ENCODE measurements at regions not wholly inside any gene's neighbourhood (a gene's known extent, or its start where the extent isn't known, plus 50 kb on each side); places are given as distances from the start of the nearest gene placed in this dataset.

GRCh38 chr11:22076271-22076930 is 116.5 kb upstream of the ANO5 start:
- peaks cover 5% of the 10 kb centered on the region for H3K9me3 Mint-ChIP-seq (ENCODE audit: unreplicated experiment)
- POLR2A ChIA-PET, result no interaction called here

GRCh38 chr11:22078063-22078462 is 114.8 kb upstream of the ANO5 start:
- Mint-ChIP-seq H3K36me3 (ENCODE audit: insufficient read depth, unreplicated experiment) (no peaks in the 10 kb centered on the region), H3K27me3 (ENCODE audit: insufficient read depth, unreplicated experiment) (no peaks in the 10 kb centered on the region), H3K4me3 (ENCODE audit: unreplicated experiment) (no peak overlapping the region), H3K9me3 (ENCODE audit: unreplicated experiment) (peaks cover 19% of the 10 kb centered on the region), H3K4me1 (ENCODE audit: low read depth, unreplicated experiment) (peaks cover 7% of the 10 kb centered on the region), H3K27ac (ENCODE audit: unreplicated experiment) (no peak overlapping the region)
- Histone ChIP-seq H3K4me3 (ENCODE audit: low read depth, low read length) (no peak overlapping the region), H3K27me3 (replicated peaks; ENCODE audit: control insufficient read depth, insufficient read depth, low read length) (no peaks in the 10 kb centered on the region), H3K36me3 (ENCODE audit: control insufficient read depth, insufficient read depth, low read length) (no peaks in the 10 kb centered on the region), H3K9me3 (no peaks in the 10 kb centered on the region; the same call in 1 of the 2 replicates), H3K4me1 (no peaks in the 10 kb centered on the region)
- intact Hi-C loops (cut with micrococcal nuclease; ENCODE audit: unreplicated experiment), result no loop called here
- no TSS peak for BruUV-seq (replicated peaks)
- DNase-seq, result no peak
- POLR2A ChIA-PET, result no interaction called here
- TF ChIP-seq CTCF (IDR thresholded peaks at IDR 0.05; ENCODE audit: insufficient read depth in 1 of 2, low read depth in 1 of 2, low read length in 1 of 2, severe bottlenecking in 1 of 2, unreplicated experiment in 1 of 2), result no peak
- CTCF ChIA-PET, result no interaction called here

More at GRCh38 chr11:22076271-22076930, 116.5 kb upstream of the ANO5 start:
- Mint-ChIP-seq H3K4me3 (ENCODE audit: unreplicated experiment) (no peak overlapping the region), H3K4me1 (ENCODE audit: low read depth, unreplicated experiment) (no peaks in the 10 kb centered on the region), H3K27ac (ENCODE audit: unreplicated experiment) (no peak overlapping the region), H3K36me3 (ENCODE audit: insufficient read depth, unreplicated experiment) (no peaks in the 10 kb centered on the region), H3K27me3 (ENCODE audit: insufficient read depth, unreplicated experiment) (no peaks in the 10 kb centered on the region)
- Histone ChIP-seq H3K27me3 (replicated peaks; ENCODE audit: control insufficient read depth, insufficient read depth, low read length) (no peaks in the 10 kb centered on the region), H3K36me3 (ENCODE audit: control insufficient read depth, insufficient read depth, low read length) (no peaks in the 10 kb centered on the region), H3K4me1 (no peaks in the 10 kb centered on the region), H3K4me3 (ENCODE audit: low read depth, low read length) (no peak overlapping the region), H3K9me3 (no peaks in the 10 kb centered on the region; the same call in 1 of the 2 replicates)
- CTCF ChIA-PET, result no interaction called here
- no peak for DNase-seq
- TF ChIP-seq CTCF (IDR thresholded peaks at IDR 0.05; ENCODE audit: insufficient read depth in 1 of 2, low read depth in 1 of 2, low read length in 1 of 2, severe bottlenecking in 1 of 2, unreplicated experiment in 1 of 2), result no peak
- BruUV-seq (replicated peaks), result no TSS peak
- intact Hi-C loops (cut with micrococcal nuclease; ENCODE audit: unreplicated experiment), result no loop called here

GRCh38 chr11:22079133-22079872 is 113.6 kb upstream of the ANO5 start:
- H3K27me3 Mint-ChIP-seq (ENCODE audit: insufficient read depth, unreplicated experiment), result no peaks in the 10 kb centered on the region
- no peaks in the 10 kb centered on the region for H3K4me1 ChIP-seq
- intact Hi-C loops (cut with micrococcal nuclease; ENCODE audit: unreplicated experiment), result no loop called here
- no peaks in the 10 kb centered on the region; the same call in 1 of the 2 replicates for H3K9me3 ChIP-seq
- H3K36me3 ChIP-seq (ENCODE audit: control insufficient read depth, insufficient read depth, low read length), result no peaks in the 10 kb centered on the region
- H3K27me3 ChIP-seq (replicated peaks; ENCODE audit: control insufficient read depth, insufficient read depth, low read length), result no peaks in the 10 kb centered on the region
- H3K4me3 Mint-ChIP-seq (ENCODE audit: unreplicated experiment), result no peak overlapping the region
- no peak for TF ChIP-seq CTCF (IDR thresholded peaks at IDR 0.05; ENCODE audit: insufficient read depth in 1 of 2, low read depth in 1 of 2, low read length in 1 of 2, severe bottlenecking in 1 of 2, unreplicated experiment in 1 of 2)
- ChIA-PET POLR2A (no interaction called here), CTCF (no interaction called here)
- H3K27ac Mint-ChIP-seq (ENCODE audit: unreplicated experiment), result no peak overlapping the region
- H3K4me1 Mint-ChIP-seq (ENCODE audit: low read depth, unreplicated experiment), result peaks cover 7% of the 10 kb centered on the region
- H3K9me3 Mint-ChIP-seq (ENCODE audit: unreplicated experiment), result peaks cover 19% of the 10 kb centered on the region
- no peak for DNase-seq
- BruUV-seq (replicated peaks), result no TSS peak
- H3K36me3 Mint-ChIP-seq (ENCODE audit: insufficient read depth, unreplicated experiment), result no peaks in the 10 kb centered on the region
- H3K4me3 ChIP-seq (ENCODE audit: low read depth, low read length), result no peak overlapping the region

Data from Caco-2 (cell line).